A549 (cell line): ENCODE measurements at regions not wholly inside any gene's neighbourhood (a gene's known extent, or its start where the extent isn't known, plus 50 kb on each side); places are given as distances from the start of the nearest gene placed in this dataset.

Source experiments
- BHLHE40 ChIP-seq: IDR thresholded peaks from 2 replicates; pipeline ENCODE4 v1.6.1; 2012; ENCODE audit warnings: low read depth, low read length, inconsistent platforms
- CEBPB ChIP-seq, 2 experiments: fragments of >200 bp in 1 of 2; sonication (Bioruptor Twin) in 1 of 2; formaldehyde crosslinking in 1 of 2; IDR thresholded peaks; 2 replicates each; pipeline ENCODE4 v1.6.1; 2012 to 2016
- CHD2 ChIP-seq: fragments of 150-350 bp; IDR thresholded peaks from 2 replicates; pipeline ENCODE4 v1.6.1; 2014; ENCODE audit warnings: low read length; ENCODE audit not compliant: partially characterized antibody
- JUN ChIP-seq, 2 experiments: fragments of >200 bp; sonication (Bioruptor Twin); formaldehyde crosslinking; IDR thresholded peaks; 2 replicates in 1 of 2; 3 replicates in 1 of 2; pipeline ENCODE4 v1.6.1; 2016 to 2017
- POLR2A ChIP-seq: IDR thresholded peaks from 2 replicates; pipeline ENCODE4 v1.6.1; 2012; ENCODE audit warnings: mild to moderate bottlenecking, low read length
- TF ChIP-seq, protein P1 (sequence below): fragments of >200 bp; sonication (Bioruptor Twin); formaldehyde crosslinking; IDR thresholded peaks from 3 replicates; pipeline ENCODE4 v1.5.1; 2016
- TF ChIP-seq, protein P2 (sequence below): fragments of >200 bp; sonication (Bioruptor Twin); formaldehyde crosslinking; IDR thresholded peaks from 3 replicates; pipeline ENCODE4 v1.6.1; 2016
- TF ChIP-seq, protein P3 (sequence below): fragments of 450-650 bp; IDR thresholded peaks from 2 replicates; pipeline ENCODE4 v1.6.1; 2014; ENCODE audit warnings: antibody characterized with exemption
- TF ChIP-seq, protein P4 (sequence below): IDR thresholded peaks from 2 replicates; pipeline ENCODE4 v1.6.1; 2012

DNA sequence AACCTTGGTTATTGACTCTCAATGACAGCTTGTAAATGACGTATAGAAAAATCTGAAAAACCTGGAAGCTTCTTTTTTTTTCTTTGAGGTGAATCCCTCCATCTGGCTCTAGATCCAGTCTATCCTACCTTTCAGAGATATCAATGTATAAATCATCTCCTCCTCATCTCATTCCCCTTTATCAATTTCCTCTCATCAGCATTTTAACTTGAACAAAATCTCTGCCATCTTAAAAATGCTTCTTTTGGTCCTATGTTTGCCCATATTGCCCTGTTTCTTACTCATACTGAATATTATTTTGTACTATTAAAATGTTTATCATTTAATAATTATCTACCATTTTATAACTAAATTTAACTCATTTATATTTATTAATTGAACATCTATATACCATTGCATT lies 306.7 kb upstream of the TSHZ2 start:
- TF ChIP-seq, protein P1, sequence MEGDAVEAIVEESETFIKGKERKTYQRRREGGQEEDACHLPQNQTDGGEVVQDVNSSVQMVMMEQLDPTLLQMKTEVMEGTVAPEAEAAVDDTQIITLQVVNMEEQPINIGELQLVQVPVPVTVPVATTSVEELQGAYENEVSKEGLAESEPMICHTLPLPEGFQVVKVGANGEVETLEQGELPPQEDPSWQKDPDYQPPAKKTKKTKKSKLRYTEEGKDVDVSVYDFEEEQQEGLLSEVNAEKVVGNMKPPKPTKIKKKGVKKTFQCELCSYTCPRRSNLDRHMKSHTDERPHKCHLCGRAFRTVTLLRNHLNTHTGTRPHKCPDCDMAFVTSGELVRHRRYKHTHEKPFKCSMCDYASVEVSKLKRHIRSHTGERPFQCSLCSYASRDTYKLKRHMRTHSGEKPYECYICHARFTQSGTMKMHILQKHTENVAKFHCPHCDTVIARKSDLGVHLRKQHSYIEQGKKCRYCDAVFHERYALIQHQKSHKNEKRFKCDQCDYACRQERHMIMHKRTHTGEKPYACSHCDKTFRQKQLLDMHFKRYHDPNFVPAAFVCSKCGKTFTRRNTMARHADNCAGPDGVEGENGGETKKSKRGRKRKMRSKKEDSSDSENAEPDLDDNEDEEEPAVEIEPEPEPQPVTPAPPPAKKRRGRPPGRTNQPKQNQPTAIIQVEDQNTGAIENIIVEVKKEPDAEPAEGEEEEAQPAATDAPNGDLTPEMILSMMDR = no peak
- TF ChIP-seq, protein P2, sequence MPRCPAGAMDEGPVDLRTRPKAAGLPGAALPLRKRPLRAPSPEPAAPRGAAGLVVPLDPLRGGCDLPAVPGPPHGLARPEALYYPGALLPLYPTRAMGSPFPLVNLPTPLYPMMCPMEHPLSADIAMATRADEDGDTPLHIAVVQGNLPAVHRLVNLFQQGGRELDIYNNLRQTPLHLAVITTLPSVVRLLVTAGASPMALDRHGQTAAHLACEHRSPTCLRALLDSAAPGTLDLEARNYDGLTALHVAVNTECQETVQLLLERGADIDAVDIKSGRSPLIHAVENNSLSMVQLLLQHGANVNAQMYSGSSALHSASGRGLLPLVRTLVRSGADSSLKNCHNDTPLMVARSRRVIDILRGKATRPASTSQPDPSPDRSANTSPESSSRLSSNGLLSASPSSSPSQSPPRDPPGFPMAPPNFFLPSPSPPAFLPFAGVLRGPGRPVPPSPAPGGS = no peak
- TF ChIP-seq POLR2A (no peak), CHD2 (no peak), BHLHE40 (no peak), CEBPB (IDR thresholded peaks at IDR 0.05) (no peak), JUN (IDR thresholded peaks at IDR 0.05) (no peak)
- TF ChIP-seq, protein P3, sequence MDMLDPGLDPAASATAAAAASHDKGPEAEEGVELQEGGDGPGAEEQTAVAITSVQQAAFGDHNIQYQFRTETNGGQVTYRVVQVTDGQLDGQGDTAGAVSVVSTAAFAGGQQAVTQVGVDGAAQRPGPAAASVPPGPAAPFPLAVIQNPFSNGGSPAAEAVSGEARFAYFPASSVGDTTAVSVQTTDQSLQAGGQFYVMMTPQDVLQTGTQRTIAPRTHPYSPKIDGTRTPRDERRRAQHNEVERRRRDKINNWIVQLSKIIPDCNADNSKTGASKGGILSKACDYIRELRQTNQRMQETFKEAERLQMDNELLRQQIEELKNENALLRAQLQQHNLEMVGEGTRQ = no peak
- TF ChIP-seq, protein P4, sequence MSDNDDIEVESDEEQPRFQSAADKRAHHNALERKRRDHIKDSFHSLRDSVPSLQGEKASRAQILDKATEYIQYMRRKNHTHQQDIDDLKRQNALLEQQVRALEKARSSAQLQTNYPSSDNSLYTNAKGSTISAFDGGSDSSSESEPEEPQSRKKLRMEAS = no peak
